NCI-H1417 (cell line): ENCODE measurements at regions not wholly inside any gene's neighbourhood (a gene's known extent, or its start where the extent isn't known, plus 50 kb on each side); places are given as distances from the start of the nearest gene placed in this dataset.

Source experiments
- DNase-seq, 3 experiments: peaks; one replicate each; lab custom pipeline; 2025; lab: John Stamatoyannopoulos, UW

GRCh38 chr3:145698250-145698649 lies 462.7 kb downstream of the PLOD2 start:
- no peak for DNase-seq

- peak in 1 of 3 experiments; percentile 36 for DNase-seq
Observed at GRCh38 chr3:145698749-145699148, 462.2 kb downstream of the PLOD2 start.

GRCh38 chr3:145704020-145704419 lies 457.0 kb downstream of the PLOD2 start:
- DNase-seq = no peak

GRCh38 chr3:145709779-145710178 lies 451.2 kb downstream of the PLOD2 start:
- DNase-seq = peak in 2 of 3 experiments; percentile 13 to 43

GRCh38 chr3:145716519-145716918 lies 444.5 kb downstream of the PLOD2 start:
- DNase-seq = no peak

GRCh38 chr3:145719114-145719513 lies 441.9 kb downstream of the PLOD2 start:
- peak in 2 of 3 experiments; percentile 37 to 79 for DNase-seq

GRCh38 chr3:145721273-145721805 lies 439.6 kb downstream of the PLOD2 start:
- DNase-seq = peak in 1 of 3 experiments; percentile 10

GRCh38 chr3:145721815-145722214 lies 439.2 kb downstream of the PLOD2 start:
- no peak for DNase-seq

- DNase-seq = no peak
Observed at GRCh38 chr3:145727476-145727875, 433.5 kb downstream of the PLOD2 start.

- DNase-seq = no peak
Observed at GRCh38 chr3:145735631-145736030, 425.4 kb downstream of the PLOD2 start.

- no peak for DNase-seq
Observed at GRCh38 chr3:145737952-145738351, 423.0 kb downstream of the PLOD2 start.

GRCh38 chr3:145739926-145740325 lies 421.1 kb downstream of the PLOD2 start:
- no peak for DNase-seq

- no peak for DNase-seq
Observed at GRCh38 chr3:145750657-145751056, 410.3 kb downstream of the PLOD2 start.

- DNase-seq = no peak
Observed at GRCh38 chr3:145752576-145752975, 408.4 kb downstream of the PLOD2 start.

GRCh38 chr3:145754605-145755289 lies 406.2 kb downstream of the PLOD2 start:
- no peak for DNase-seq

- no peak for DNase-seq
Observed at GRCh38 chr3:145760036-145760435, 400.9 kb downstream of the PLOD2 start.

- DNase-seq = peak in 1 of 3 experiments; percentile 26
Observed at GRCh38 chr3:145767909-145768308, 393.1 kb downstream of the PLOD2 start.

- peak; percentile 19 to 81 (median 48) for DNase-seq
Observed at GRCh38 chr3:145776782-145777408, 384.1 kb downstream of the PLOD2 start.

- no peak for DNase-seq
Observed at GRCh38 chr3:145780301-145780700, 380.7 kb downstream of the PLOD2 start.

- no peak for DNase-seq
Observed at GRCh38 chr3:145785668-145786067, 375.3 kb downstream of the PLOD2 start.

- no peak for DNase-seq
Observed at GRCh38 chr3:145798007-145798406, 363.0 kb downstream of the PLOD2 start.

- no peak for DNase-seq
Observed at GRCh38 chr3:145798696-145799537, 362.1 kb downstream of the PLOD2 start.
